RWPE2 (cell line): ENCODE measurements at regions not wholly inside any gene's neighbourhood (a gene's known extent, or its start where the extent isn't known, plus 50 kb on each side); places are given as distances from the start of the nearest gene placed in this dataset.
A peak's percentile ranks its signal among the peaks of the same experiment; 100 is the strongest.

Experiments used
- ATAC-seq: fragments of 200-7000 bp; cut with Tn5 transposase; 3 replicates; pipeline ENCODE4 v1.9.1; 2021; ENCODE audit warnings: low read depth
- DNase-seq: peaks from one replicate; pipeline ENCODE4 v3.0.0-alpha.2; 2020; ENCODE audit warnings: low spot score
- H3K27ac ChIP-seq: fragments of 450-650 bp; 2 replicates; pipeline ENCODE4 v1.5.1; 2017; ENCODE audit warnings: mild to moderate bottlenecking; ENCODE audit not compliant: poor library complexity, severe bottlenecking
- H3K27me3 ChIP-seq: fragments of 250-450 bp; sonication (Bioruptor Pico); 2 replicates; pipeline ENCODE4 v1.5.1; 2021; ENCODE audit warnings: mild to moderate bottlenecking, moderate library complexity; ENCODE audit not compliant: insufficient read depth, poor library complexity, severe bottlenecking
- H3K36me3 ChIP-seq: fragments of 250-450 bp; sonication (Bioruptor Pico); 2 replicates; pipeline ENCODE4 v1.5.1; 2020; ENCODE audit warnings: low read depth, mild to moderate bottlenecking, moderate library complexity
- H3K4me1 ChIP-seq: fragments of 250-450 bp; sonication (Bioruptor Pico); 2 replicates; pipeline ENCODE4 v1.5.1; 2021; ENCODE audit warnings: mild to moderate bottlenecking, moderate library complexity; ENCODE audit not compliant: insufficient read depth, poor library complexity, severe bottlenecking
- H3K4me3 ChIP-seq: fragments of 250-450 bp; sonication (Bioruptor Pico); 2 replicates; pipeline ENCODE4 v1.5.1; 2021; ENCODE audit warnings: mild to moderate bottlenecking, moderate library complexity; ENCODE audit not compliant: severe bottlenecking
- H3K9me3 ChIP-seq: fragments of 250-450 bp; sonication (Bioruptor Pico); 2 replicates; pipeline ENCODE4 v1.5.1; 2021; ENCODE audit warnings: mild to moderate bottlenecking, moderate library complexity; ENCODE audit not compliant: severe bottlenecking
- TF ChIP-seq, protein P1 (sequence below): fragments of 450-650 bp; IDR thresholded peaks from one replicate; pipeline ENCODE4 v1.5.1; 2017; ENCODE audit warnings: mild to moderate bottlenecking, moderate library complexity; ENCODE audit not compliant: poor library complexity, severe bottlenecking

- H3K27ac ChIP-seq = peak overlapping the region; percentile 46
- H3K36me3 ChIP-seq = no peaks in the 10 kb centered on the region
- peaks cover 27% of the 10 kb centered on the region for H3K4me1 ChIP-seq
- TF ChIP-seq, protein P1, sequence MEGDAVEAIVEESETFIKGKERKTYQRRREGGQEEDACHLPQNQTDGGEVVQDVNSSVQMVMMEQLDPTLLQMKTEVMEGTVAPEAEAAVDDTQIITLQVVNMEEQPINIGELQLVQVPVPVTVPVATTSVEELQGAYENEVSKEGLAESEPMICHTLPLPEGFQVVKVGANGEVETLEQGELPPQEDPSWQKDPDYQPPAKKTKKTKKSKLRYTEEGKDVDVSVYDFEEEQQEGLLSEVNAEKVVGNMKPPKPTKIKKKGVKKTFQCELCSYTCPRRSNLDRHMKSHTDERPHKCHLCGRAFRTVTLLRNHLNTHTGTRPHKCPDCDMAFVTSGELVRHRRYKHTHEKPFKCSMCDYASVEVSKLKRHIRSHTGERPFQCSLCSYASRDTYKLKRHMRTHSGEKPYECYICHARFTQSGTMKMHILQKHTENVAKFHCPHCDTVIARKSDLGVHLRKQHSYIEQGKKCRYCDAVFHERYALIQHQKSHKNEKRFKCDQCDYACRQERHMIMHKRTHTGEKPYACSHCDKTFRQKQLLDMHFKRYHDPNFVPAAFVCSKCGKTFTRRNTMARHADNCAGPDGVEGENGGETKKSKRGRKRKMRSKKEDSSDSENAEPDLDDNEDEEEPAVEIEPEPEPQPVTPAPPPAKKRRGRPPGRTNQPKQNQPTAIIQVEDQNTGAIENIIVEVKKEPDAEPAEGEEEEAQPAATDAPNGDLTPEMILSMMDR = no peak
- H3K27me3 ChIP-seq = no peaks in the 10 kb centered on the region
- H3K4me3 ChIP-seq = no peak overlapping the region
- ATAC-seq (peak; percentile 74), DNase-seq (no peak)
- H3K9me3 ChIP-seq = no peaks in the 10 kb centered on the region
These were observed 637.7 kb upstream of the TBL1XR1 start for GRCh38 chr3:177835008-177835407.

- TF ChIP-seq, protein P1 = no peak
- ATAC-seq (peak; percentile 64), DNase-seq (no peak)
- H3K27me3 ChIP-seq = no peaks in the 10 kb centered on the region
- H3K4me3 ChIP-seq = no peak overlapping the region
- no peaks in the 10 kb centered on the region for H3K36me3 ChIP-seq
- peak overlapping the region; percentile 46 for H3K27ac ChIP-seq
- H3K9me3 ChIP-seq = no peaks in the 10 kb centered on the region
- H3K4me1 ChIP-seq = peaks cover 20% of the 10 kb centered on the region
These were observed 638.6 kb upstream of the TBL1XR1 start for GRCh38 chr3:177835917-177836316.

GRCh38 chr3:177836671-177837070 is 639.4 kb upstream of the TBL1XR1 start:
- ATAC-seq (peak; percentile 17; the same call in 1 of the 3 replicates), DNase-seq (no peak)
- TF ChIP-seq, protein P1 = no peak
- no peaks in the 10 kb centered on the region for H3K36me3 ChIP-seq
- peak overlapping the region; percentile 46 for H3K27ac ChIP-seq
- H3K4me1 ChIP-seq = peaks cover 16% of the 10 kb centered on the region
- H3K9me3 ChIP-seq = no peaks in the 10 kb centered on the region
- H3K27me3 ChIP-seq = no peaks in the 10 kb centered on the region
- no peak overlapping the region for H3K4me3 ChIP-seq

GRCh38 chr3:177837951-177838655 is 640.8 kb upstream of the TBL1XR1 start:
- DNase-seq (no peak), ATAC-seq (no peak)
- Histone ChIP-seq H3K4me1 (peaks cover 16% of the 10 kb centered on the region), H3K4me3 (no peak overlapping the region), H3K36me3 (no peaks in the 10 kb centered on the region), H3K27ac (no peak overlapping the region), H3K27me3 (no peaks in the 10 kb centered on the region), H3K9me3 (no peaks in the 10 kb centered on the region)
- TF ChIP-seq, protein P1 = no peak

- Histone ChIP-seq H3K4me3 (no peak overlapping the region), H3K27me3 (no peaks in the 10 kb centered on the region), H3K27ac (no peak overlapping the region), H3K4me1 (peaks cover 16% of the 10 kb centered on the region), H3K9me3 (no peaks in the 10 kb centered on the region), H3K36me3 (no peaks in the 10 kb centered on the region)
- ATAC-seq (no peak), DNase-seq (no peak)
- TF ChIP-seq, protein P1 = no peak
These were observed 641.6 kb upstream of the TBL1XR1 start for GRCh38 chr3:177838766-177839350.
